HCT116 (cell line): ENCODE measurements at regions not wholly inside any gene's neighbourhood (a gene's known extent, or its start where the extent isn't known, plus 50 kb on each side); places are given as distances from the start of the nearest gene placed in this dataset.

Experiments used
- ATAC-seq: fragments of 200-7000 bp; cut with Tn5 transposase; 2 replicates; pipeline ENCODE4 v1.9.1; 2020; ENCODE audit warnings: mild to moderate bottlenecking, moderate library complexity
- BruUV-seq: library from RNA; stranded (reverse); fragments of 400-500 nt; replicated peaks from 2 replicates; lab custom pipeline; 2021; lab: Mats Ljungman, UMichigan
- CTCF ChIA-PET: fragments of 300-600 bp; sonication (Branson Sonifier 250); formaldehyde crosslinking; loops from one replicate; lab custom pipeline; 2021; ENCODE audit warnings: antibody characterized with exemption; lab: Charles Lee
- POLR2A ChIA-PET: fragments of 300-600, 350-600 bp; sonication (Branson Sonifier 250); formaldehyde crosslinking; loops from one replicate; lab custom pipeline; 2021; ENCODE audit warnings: antibody characterized with exemption; lab: Charles Lee
- RAD21 ChIA-PET, 2 experiments: fragments of 300-600 bp; sonication (Branson Sonifier 250); formaldehyde crosslinking; loops; one replicate each; lab custom pipeline; 2023; ENCODE audit warnings: low total read pairs in 2 of 2; ENCODE audit not compliant: uncharacterized antibody in 2 of 2, unreplicated experiment in 2 of 2, low non-redundant PET in 1 of 2; lab: Charles Lee
- DNase-seq: peaks from one replicate; pipeline ENCODE4 v3.0.0-alpha.2; 2010; ENCODE audit warnings: low read depth, low spot score
- H2AFZ ChIP-seq: fragments of 200-600 bp; shearing (Covaris generic), sonication (generic); 2 replicates; pipeline ENCODE4 v1.6.1; 2017; ENCODE audit warnings: low read depth, mixed run types, mixed read lengths, antibody characterized with exemption, low read length; ENCODE audit not compliant: poor library complexity, severe bottlenecking
- H3K27ac ChIP-seq: 2 replicates; pipeline ENCODE4 v1.5.1; 2012; ENCODE audit warnings: low read depth, low read length
- H3K27me3 ChIP-seq: fragments of 200-600 bp; sonication (generic); 2 replicates; pipeline ENCODE4 v1.6.1; 2016; ENCODE audit warnings: mixed run types, low read length, mixed read lengths; ENCODE audit not compliant: insufficient read depth
- H3K36me3 ChIP-seq, 2 experiments: fragments of 200-500 bp in 1 of 2; fragments of 200-600 bp in 1 of 2; sonication (Bioruptor generic) in 1 of 2; sonication (generic) in 1 of 2; 2 replicates each; pipeline versions ENCODE4 v1.5.1 to v1.6.1; 2014 to 2016; ENCODE audit warnings: low read length in 2 of 2, inconsistent platforms in 1 of 2, mixed read lengths in 1 of 2, mixed run types in 1 of 2; ENCODE audit not compliant: insufficient read depth in 2 of 2, control insufficient read depth in 1 of 2
- H3K4me1 ChIP-seq, 2 experiments: fragments of 200-600 bp in 1 of 2; sonication (generic) in 1 of 2; 2 replicates each; pipeline versions ENCODE4 v1.5.1 to v1.6.1; 2012 to 2017; ENCODE audit warnings: low read length in 2 of 2, inconsistent platforms in 1 of 2, mild to moderate bottlenecking in 1 of 2, mixed read lengths in 1 of 2, mixed run types in 1 of 2, moderate library complexity in 1 of 2; ENCODE audit not compliant: insufficient read depth in 2 of 2, control insufficient read depth in 1 of 2
- H3K4me2 ChIP-seq: fragments of 200-600 bp; sonication (generic); 2 replicates; pipeline ENCODE4 v1.6.1; 2017; ENCODE audit warnings: mixed run types, low read length, mixed read lengths
- H3K4me3 ChIP-seq, 2 experiments: fragments of 200-600 bp in 1 of 2; sonication (generic) in 1 of 2; replicated peaks in 1 of 2; 2 replicates each; pipeline ENCODE4 v1.5.1; 2011 to 2016; ENCODE audit warnings: low read length in 2 of 2, control low read depth in 1 of 2, low read depth in 1 of 2, mild to moderate bottlenecking in 1 of 2, mixed read lengths in 1 of 2, mixed run types in 1 of 2
- H3K79me2 ChIP-seq: fragments of 200-600 bp; sonication (generic); 2 replicates; pipeline ENCODE4 v1.6.1; 2017; ENCODE audit warnings: mild to moderate bottlenecking, mixed run types, low read length, moderate library complexity, mixed read lengths; ENCODE audit not compliant: insufficient read depth
- H3K9ac ChIP-seq: fragments of 200-600 bp; sonication (generic); 2 replicates; pipeline ENCODE4 v1.6.1; 2016; ENCODE audit warnings: low read length, mixed read lengths
- H3K9me2 ChIP-seq: fragments of 200-600 bp; sonication (generic), shearing (Covaris generic); 2 replicates; pipeline ENCODE4 v1.6.1; 2017; ENCODE audit warnings: mixed run types, mild to moderate bottlenecking, moderate library complexity; ENCODE audit not compliant: insufficient read depth
- H3K9me3 ChIP-seq, 2 experiments: fragments of 200-500 bp in 1 of 2; fragments of 200-600 bp in 1 of 2; sonication (Bioruptor generic) in 1 of 2; sonication (generic) in 1 of 2; 2 replicates each; pipeline ENCODE4 v1.6.1; 2014 to 2017; ENCODE audit warnings: low read length in 2 of 2, mixed read lengths in 2 of 2, inconsistent platforms in 1 of 2, low read depth in 1 of 2, mild to moderate bottlenecking in 1 of 2, mixed run types in 1 of 2, moderate library complexity in 1 of 2; ENCODE audit not compliant: control insufficient read depth in 1 of 2, insufficient read depth in 1 of 2
- H4K20me1 ChIP-seq: fragments of 200-600 bp; sonication (generic), shearing (Covaris generic); 2 replicates; pipeline ENCODE4 v1.6.1; 2017; ENCODE audit warnings: mixed run types, mild to moderate bottlenecking, moderate library complexity; ENCODE audit not compliant: insufficient read depth
- CBX3 ChIP-seq: IDR thresholded peaks from 2 replicates; pipeline ENCODE4 v1.6.1; 2012; ENCODE audit warnings: low read depth
- EZH2 ChIP-seq: fragments of 200-600 bp; sonication (generic); IDR thresholded peaks from 2 replicates; pipeline ENCODE4 v1.6.1; 2017; ENCODE audit warnings: antibody characterized with exemption, mixed run types
- FOSL1 ChIP-seq: IDR thresholded peaks from 2 replicates; pipeline ENCODE4 v1.6.1; 2012; ENCODE audit warnings: low read depth
- RAD21 ChIP-seq: IDR thresholded peaks from 2 replicates; pipeline ENCODE4 v1.6.1; 2012; ENCODE audit warnings: low read depth, mild to moderate bottlenecking
- YY1 ChIP-seq: IDR thresholded peaks from 2 replicates; pipeline ENCODE4 v1.6.1; 2011; ENCODE audit warnings: low read length, low read depth, moderate library complexity, mild to moderate bottlenecking; ENCODE audit not compliant: insufficient replicate concordance; ENCODE audit errors: extremely low read depth
- ZFX ChIP-seq: fragments of 450-650 bp; IDR thresholded peaks from 2 replicates; pipeline ENCODE4 v1.6.1; 2017
- ZNF274 ChIP-seq: fragments of 200-500 bp; sonication (Bioruptor generic); IDR thresholded peaks from 2 replicates; pipeline ENCODE4 v1.6.1; 2014; ENCODE audit warnings: mild to moderate bottlenecking, low read depth, low read length, inconsistent platforms
- intact Hi-C: fragments of 100-400 bp; cut with micrococcal nuclease; formaldehyde crosslinking; loops from 2 replicates; pipeline ENCODE4 v1.10.0; 2022
- TF ChIP-seq, protein P1 (sequence below): IDR thresholded peaks from 2 replicates; pipeline ENCODE4 v1.6.1; 2011; ENCODE audit warnings: mild to moderate bottlenecking, low read length, moderate library complexity; ENCODE audit not compliant: insufficient replicate concordance; ENCODE audit errors: extremely low read depth

GRCh38 chr5:133870661-133871060 lies 97.8 kb downstream of the C5orf15 start:
- no peaks in the 10 kb centered on the region for H3K9me2 ChIP-seq
- no peak overlapping the region for H3K9ac ChIP-seq
- H3K4me1 ChIP-seq, result peaks cover 0 to 5% of the 10 kb centered on the region in 2 experiments; a peak in 1 of 4 replicates
- H3K4me2 ChIP-seq, result no peak overlapping the region
- ChIA-PET POLR2A (no interaction called here), RAD21 (no interaction called here), CTCF (interaction anchor here (0.8 to 1.5 kb wide), 2 partner anchors 116 to 447 kb away, joined by 3 to 4 read pairs; no protein-coding TSS in a partner anchor)
- no peaks in the 10 kb centered on the region for H3K27me3 ChIP-seq
- H2AFZ ChIP-seq, result no peak overlapping the region
- intact Hi-C loops, result no loop called here
- no peaks in the 10 kb centered on the region for H3K9me3 ChIP-seq
- no peaks in the 10 kb centered on the region for H4K20me1 ChIP-seq
- H3K27ac ChIP-seq, result no peak overlapping the region
- H3K36me3 ChIP-seq, result no peaks in the 10 kb centered on the region
- DNase-seq (no peak), ATAC-seq (no peak)
- TF ChIP-seq FOSL1, result no peak
- TF ChIP-seq RAD21, result no peak
- no peak for TF ChIP-seq YY1
- TF ChIP-seq EZH2, result no peak
- no peak for TF ChIP-seq CBX3
- no peak for TF ChIP-seq ZNF274
- TF ChIP-seq, protein P1, sequence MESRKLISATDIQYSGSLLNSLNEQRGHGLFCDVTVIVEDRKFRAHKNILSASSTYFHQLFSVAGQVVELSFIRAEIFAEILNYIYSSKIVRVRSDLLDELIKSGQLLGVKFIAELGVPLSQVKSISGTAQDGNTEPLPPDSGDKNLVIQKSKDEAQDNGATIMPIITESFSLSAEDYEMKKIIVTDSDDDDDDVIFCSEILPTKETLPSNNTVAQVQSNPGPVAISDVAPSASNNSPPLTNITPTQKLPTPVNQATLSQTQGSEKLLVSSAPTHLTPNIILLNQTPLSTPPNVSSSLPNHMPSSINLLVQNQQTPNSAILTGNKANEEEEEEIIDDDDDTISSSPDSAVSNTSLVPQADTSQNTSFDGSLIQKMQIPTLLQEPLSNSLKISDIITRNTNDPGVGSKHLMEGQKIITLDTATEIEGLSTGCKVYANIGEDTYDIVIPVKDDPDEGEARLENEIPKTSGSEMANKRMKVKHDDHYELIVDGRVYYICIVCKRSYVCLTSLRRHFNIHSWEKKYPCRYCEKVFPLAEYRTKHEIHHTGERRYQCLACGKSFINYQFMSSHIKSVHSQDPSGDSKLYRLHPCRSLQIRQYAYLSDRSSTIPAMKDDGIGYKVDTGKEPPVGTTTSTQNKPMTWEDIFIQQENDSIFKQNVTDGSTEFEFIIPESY, result no peak
- TF ChIP-seq ZFX, result no peak
- H3K4me3 ChIP-seq, result no peak overlapping the region
- no TSS peak for BruUV-seq
- no peaks in the 10 kb centered on the region for H3K79me2 ChIP-seq
